SK-N-SH (cell line): ENCODE measurements at regions not wholly inside any gene's neighbourhood (a gene's known extent, or its start where the extent isn't known, plus 50 kb on each side); places are given as distances from the start of the nearest gene placed in this dataset.

Source experiments
- CTCF ChIA-PET: fragments of 300-600, 350-600 bp; formaldehyde crosslinking; extraction: SDS; loops from one replicate; lab custom pipeline; 2021; lab: Yijun Ruan, JAX
- POLR2A ChIA-PET: fragments of 350-600 bp; sonication (Branson Sonifier 250); formaldehyde crosslinking; extraction: SDS; loops from one replicate; lab custom pipeline; 2020; ENCODE audit warnings: antibody characterized with exemption, inconsistent platforms; lab: Yijun Ruan, JAX
- DNase-seq: peaks from one replicate; pipeline ENCODE4 v3.0.0; 2012
- H2AFZ ChIP-seq: fragments of 200-600 bp; sonication (generic); 2 replicates; pipeline ENCODE4 v1.8.1; 2016; ENCODE audit warnings: antibody characterized with exemption, mild to moderate bottlenecking, low read depth
- H3F3A ChIP-seq: fragments of 200-600 bp; sonication (generic); replicated peaks from 2 replicates; pipeline ENCODE3; 2016; ENCODE audit warnings: antibody characterized with exemption, mild to moderate bottlenecking; ENCODE audit not compliant: insufficient read depth
- H3K27ac ChIP-seq, 2 experiments: fragments of 200-500 bp in 1 of 2; fragments of 200-600 bp in 1 of 2; sonication (Bioruptor generic) in 1 of 2; sonication (generic), shearing (Covaris generic) in 1 of 2; 2 replicates each; pipeline versions ENCODE4 v1.5.1 to v1.6.1; 2014 to 2016; ENCODE audit warnings: low read depth in 2 of 2, inconsistent platforms in 1 of 2, low read length in 1 of 2, mild to moderate bottlenecking in 1 of 2, mixed read lengths in 1 of 2
- H3K27me3 ChIP-seq: fragments of 200-600 bp; sonication (generic), shearing (Covaris generic); 2 replicates; pipeline ENCODE4 v1.6.1; 2016; ENCODE audit warnings: mixed run types; ENCODE audit not compliant: insufficient read depth
- H3K36me3 ChIP-seq, 2 experiments: fragments of 200-500 bp in 1 of 2; fragments of 200-600 bp in 1 of 2; sonication (Bioruptor generic) in 1 of 2; sonication (generic) in 1 of 2; replicated peaks in 1 of 2; 2 replicates each; pipeline versions ENCODE3 to v1.5.1; 2014 to 2016; ENCODE audit warnings: low read length in 1 of 2, mild to moderate bottlenecking in 1 of 2; ENCODE audit not compliant: insufficient read depth in 2 of 2, control insufficient read depth in 1 of 2
- H3K4me1 ChIP-seq, 2 experiments: fragments of 200-500 bp in 1 of 2; fragments of 200-600 bp in 1 of 2; sonication (Bioruptor generic) in 1 of 2; sonication (generic), shearing (Covaris generic) in 1 of 2; 2 replicates each; pipeline versions ENCODE4 v1.5.1 to v1.6.1; 2014 to 2016; ENCODE audit warnings: low read depth in 1 of 2, low read length in 1 of 2, mixed run types in 1 of 2; ENCODE audit not compliant: insufficient read depth in 2 of 2, control insufficient read depth in 1 of 2
- H3K4me2 ChIP-seq: fragments of 200-600 bp; sonication (generic), shearing (Covaris generic); 2 replicates; pipeline ENCODE4 v1.6.1; 2017; ENCODE audit warnings: mixed run types
- H3K4me3 ChIP-seq, 2 experiments: fragments of 200-500 bp in 1 of 2; fragments of 200-600 bp in 1 of 2; sonication (Bioruptor generic) in 1 of 2; sonication (generic), shearing (Covaris generic) in 1 of 2; 2 replicates each; pipeline versions ENCODE4 v1.5.1 to v1.8.1; 2014 to 2016; ENCODE audit warnings: low read depth in 2 of 2, inconsistent platforms in 1 of 2, low read length in 1 of 2, mild to moderate bottlenecking in 1 of 2, mixed read lengths in 1 of 2, moderate library complexity in 1 of 2
- H3K79me2 ChIP-seq: fragments of 200-600 bp; sonication (generic); 2 replicates; pipeline ENCODE4 v1.8.1; 2017; ENCODE audit warnings: mild to moderate bottlenecking; ENCODE audit not compliant: insufficient read depth
- H3K9ac ChIP-seq: fragments of 200-600 bp; sonication (generic); 2 replicates; pipeline ENCODE4 v1.6.1; 2017; ENCODE audit warnings: mixed run types
- H3K9me2 ChIP-seq: fragments of 200-600 bp; sonication (generic); 2 replicates; pipeline ENCODE4 v1.6.1; 2017; ENCODE audit warnings: mixed run types
- H3K9me3 ChIP-seq: fragments of 200-600 bp; sonication (generic); 2 replicates; pipeline ENCODE4 v1.6.1; 2017; ENCODE audit warnings: mixed run types, mild to moderate bottlenecking, moderate library complexity
- H4K20me1 ChIP-seq: fragments of 200-600 bp; sonication (generic); 2 replicates; pipeline ENCODE4 v1.6.1; 2017; ENCODE audit warnings: mild to moderate bottlenecking, mixed run types; ENCODE audit not compliant: insufficient read depth
- EZH2phosphoT487 ChIP-seq: fragments of 200-600 bp; sonication (generic); IDR thresholded peaks from 2 replicates; pipeline ENCODE4 v1.6.1; 2017; ENCODE audit warnings: low read depth, mixed run types, mild to moderate bottlenecking, antibody characterized with exemption, moderate library complexity, borderline replicate concordance
- FOSL2 ChIP-seq: IDR thresholded peaks from 2 replicates; pipeline ENCODE4 v1.4.0; 2012; ENCODE audit warnings: low read depth, mild to moderate bottlenecking, moderate library complexity, borderline replicate concordance
- FOXJ3 ChIP-seq: sonication (generic); formaldehyde crosslinking; IDR thresholded peaks from 2 replicates; pipeline ENCODE4 v1.5.1; 2020; ENCODE audit warnings: mild to moderate bottlenecking, missing genetic modification reagents
- FOXM1 ChIP-seq: IDR thresholded peaks from 2 replicates; pipeline ENCODE4 v1.4.0; 2012; ENCODE audit warnings: low read depth, mild to moderate bottlenecking
- GABPA ChIP-seq: IDR thresholded peaks from 2 replicates; pipeline ENCODE4 v1.4.0; 2012; ENCODE audit warnings: low read depth, mild to moderate bottlenecking
- GATA2 ChIP-seq: sonication (generic); formaldehyde crosslinking; IDR thresholded peaks from 2 replicates; pipeline ENCODE4 v1.5.0; 2020; ENCODE audit warnings: mild to moderate bottlenecking, missing genetic modification reagents
- JUND ChIP-seq: IDR thresholded peaks from 2 replicates; pipeline ENCODE4 v1.4.0; 2012
- MAX ChIP-seq: IDR thresholded peaks from 2 replicates; pipeline ENCODE4 v1.4.0; 2012; ENCODE audit warnings: low read depth
- MEF2A ChIP-seq: IDR thresholded peaks from 2 replicates; pipeline ENCODE4 v1.4.0; 2012; ENCODE audit warnings: low read depth, borderline replicate concordance
- MXI1 ChIP-seq: IDR thresholded peaks from 2 replicates; pipeline ENCODE4 v1.6.1; 2012; ENCODE audit warnings: mild to moderate bottlenecking, low read depth, low read length, improper control_type of control experiment
- REST ChIP-seq: IDR thresholded peaks from 2 replicates; pipeline ENCODE4 v1.6.1; 2012; ENCODE audit warnings: mild to moderate bottlenecking, low read depth, low read length, moderate library complexity
- RFX5 ChIP-seq: IDR thresholded peaks from 2 replicates; pipeline ENCODE4 v1.6.1; 2012; ENCODE audit warnings: mild to moderate bottlenecking, improper control_type of control experiment, low read length
- SMC3 ChIP-seq: IDR thresholded peaks from 2 replicates; pipeline ENCODE4 v1.6.1; 2012; ENCODE audit warnings: low read depth, low read length, improper control_type of control experiment
- TEAD4 ChIP-seq: IDR thresholded peaks from 2 replicates; pipeline ENCODE4 v1.4.0; 2012; ENCODE audit warnings: mild to moderate bottlenecking, borderline replicate concordance; ENCODE audit not compliant: insufficient read depth
- USF1 ChIP-seq: IDR thresholded peaks from 2 replicates; pipeline ENCODE4 v1.4.0; 2012; ENCODE audit warnings: low read depth, borderline replicate concordance
- USF2 ChIP-seq: fragments of 150-350 bp; IDR thresholded peaks from 2 replicates; pipeline ENCODE4 v1.6.1; 2017; ENCODE audit warnings: antibody characterized with exemption, low read length, low read depth, borderline replicate concordance
- YY1 ChIP-seq: IDR thresholded peaks from 2 replicates; pipeline ENCODE4 v1.4.0; 2012; ENCODE audit warnings: low read depth, mild to moderate bottlenecking
- TF ChIP-seq, protein P1 (sequence below): fragments of 200-600 bp; sonication (generic); IDR thresholded peaks from 2 replicates; pipeline ENCODE4 v1.6.1; 2017; ENCODE audit warnings: antibody characterized with exemption, mild to moderate bottlenecking, moderate library complexity

- no peaks in the 10 kb centered on the region for H3K9me2 ChIP-seq
- H3K9me3 ChIP-seq: no peaks in the 10 kb centered on the region
- no peaks in the 10 kb centered on the region for H4K20me1 ChIP-seq
- H3F3A ChIP-seq: no peaks in the 10 kb centered on the region
- no peaks in the 10 kb centered on the region for H3K79me2 ChIP-seq
- TF ChIP-seq MEF2A (no peak), MXI1 (no peak), EZH2phosphoT487 (no peak), GABPA (no peak), GATA2 (no peak), TEAD4 (no peak), USF2 (no peak), FOSL2 (no peak), REST (no peak), FOXJ3 (CRISPR knock-in tag) (no peak), FOXM1 (no peak), YY1 (no peak), JUND (no peak), SMC3 (no peak), RFX5 (no peak), MAX (no peak), USF1 (no peak)
- TF ChIP-seq, protein P1, sequence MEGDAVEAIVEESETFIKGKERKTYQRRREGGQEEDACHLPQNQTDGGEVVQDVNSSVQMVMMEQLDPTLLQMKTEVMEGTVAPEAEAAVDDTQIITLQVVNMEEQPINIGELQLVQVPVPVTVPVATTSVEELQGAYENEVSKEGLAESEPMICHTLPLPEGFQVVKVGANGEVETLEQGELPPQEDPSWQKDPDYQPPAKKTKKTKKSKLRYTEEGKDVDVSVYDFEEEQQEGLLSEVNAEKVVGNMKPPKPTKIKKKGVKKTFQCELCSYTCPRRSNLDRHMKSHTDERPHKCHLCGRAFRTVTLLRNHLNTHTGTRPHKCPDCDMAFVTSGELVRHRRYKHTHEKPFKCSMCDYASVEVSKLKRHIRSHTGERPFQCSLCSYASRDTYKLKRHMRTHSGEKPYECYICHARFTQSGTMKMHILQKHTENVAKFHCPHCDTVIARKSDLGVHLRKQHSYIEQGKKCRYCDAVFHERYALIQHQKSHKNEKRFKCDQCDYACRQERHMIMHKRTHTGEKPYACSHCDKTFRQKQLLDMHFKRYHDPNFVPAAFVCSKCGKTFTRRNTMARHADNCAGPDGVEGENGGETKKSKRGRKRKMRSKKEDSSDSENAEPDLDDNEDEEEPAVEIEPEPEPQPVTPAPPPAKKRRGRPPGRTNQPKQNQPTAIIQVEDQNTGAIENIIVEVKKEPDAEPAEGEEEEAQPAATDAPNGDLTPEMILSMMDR: no peak
- TF ChIP-seq, all 33 proteins: peak for 0
- no peaks in the 10 kb centered on the region for H3K27me3 ChIP-seq
- H3K4me1 ChIP-seq: no peaks in the 10 kb centered on the region
- no peak overlapping the region for H2AFZ ChIP-seq
- no peak for DNase-seq
- H3K4me3 ChIP-seq: no peak overlapping the region
- H3K27ac ChIP-seq: no peak overlapping the region
- H3K4me2 ChIP-seq: no peak overlapping the region
- ChIA-PET POLR2A (no interaction called here), CTCF (no interaction called here)
- no peak overlapping the region for H3K9ac ChIP-seq
- H3K36me3 ChIP-seq: no peaks in the 10 kb centered on the region
Observed at GRCh38 chr6:55058682-55059081, 115.6 kb upstream of the HCRTR2 start.
